T-helper 17 cell (primary cell): ENCODE measurements at regions not wholly inside any gene's neighbourhood (a gene's known extent, or its start where the extent isn't known, plus 50 kb on each side); places are given as distances from the start of the nearest gene placed in this dataset.

ENCODE experiments used
- ATAC-seq: fragments of 150-1000 bp; cut with Tn5 transposase; 2 replicates; pipeline ENCODE4 v1.10.0; 2021; ENCODE audit warnings: mild to moderate bottlenecking, moderate library complexity
- DNase-seq, 3 donors: peaks; one replicate each; pipeline versions ENCODE4 v3.0.0 to v3.0.0-alpha.2; 2020 to 2021
- H3K9me3 ChIP-seq: one replicate; pipeline ENCODE4 v1.7.0; 2013; ENCODE audit warnings: low read length, mild to moderate bottlenecking; ENCODE audit not compliant: control insufficient read depth, poor library complexity, severe bottlenecking
- H3K27ac Mint-ChIP-seq: one replicate; pipeline ENCODE4 v1.8.0; 2022; ENCODE audit warnings: mild to moderate bottlenecking, moderate library complexity, mixed read lengths
- H3K27me3 Mint-ChIP-seq: one replicate; pipeline ENCODE4 v1.8.0; 2022; ENCODE audit warnings: mixed read lengths
- H3K36me3 Mint-ChIP-seq: one replicate; pipeline ENCODE4 v1.8.0; 2022; ENCODE audit warnings: low read depth, mixed read lengths
- H3K4me1 Mint-ChIP-seq: one replicate; pipeline ENCODE4 v1.8.0; 2022; ENCODE audit warnings: mild to moderate bottlenecking, mixed read lengths
- H3K4me3 Mint-ChIP-seq: one replicate; pipeline ENCODE4 v1.8.0; 2022; ENCODE audit warnings: mild to moderate bottlenecking, moderate library complexity, mixed read lengths

DNA sequence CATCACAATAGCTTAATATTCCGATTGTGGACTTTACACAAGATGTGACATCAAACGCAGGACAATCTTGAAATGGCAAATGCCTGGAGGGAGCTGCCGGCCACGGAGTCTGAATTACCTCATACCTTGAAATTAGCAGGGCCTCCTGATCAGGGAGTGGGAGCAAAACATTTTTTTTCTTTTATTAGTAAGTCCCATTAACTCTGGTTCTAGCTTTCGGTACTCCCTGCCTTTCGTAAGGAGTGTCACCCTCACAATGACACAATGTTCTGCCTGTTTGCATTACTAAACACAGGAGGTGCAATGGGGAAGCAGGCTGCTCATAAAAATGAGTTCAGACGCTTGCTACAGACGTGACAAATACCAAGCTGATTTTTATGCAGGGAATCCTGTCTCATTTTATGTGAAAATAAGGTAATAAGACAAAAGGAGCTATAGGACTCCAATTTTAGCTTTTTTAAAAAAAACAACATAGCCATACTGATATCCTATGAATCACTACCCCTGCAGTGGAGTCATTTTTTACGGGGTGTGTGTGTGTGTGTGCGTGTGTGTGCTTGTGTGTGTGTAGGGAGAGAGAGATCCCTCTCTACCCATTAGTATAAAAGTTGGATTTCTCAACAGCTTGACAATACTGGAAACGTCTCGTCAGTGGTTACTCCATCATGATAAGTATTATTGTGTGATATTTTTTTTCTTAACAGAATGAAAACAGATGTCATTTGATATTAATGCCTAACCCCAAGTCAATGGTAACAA lies 205.1 kb upstream of the RUNX1 start:
- Mint-ChIP-seq H3K27me3 (peaks cover 6% of the 10 kb centered on the region), H3K27ac (no peak overlapping the region), H3K4me3 (no peak overlapping the region), H3K36me3 (no peaks in the 10 kb centered on the region), H3K4me1 (no peaks in the 10 kb centered on the region)
- DNase-seq (no peak), ATAC-seq (no peak)
- no peaks in the 10 kb centered on the region for H3K9me3 ChIP-seq

DNA sequence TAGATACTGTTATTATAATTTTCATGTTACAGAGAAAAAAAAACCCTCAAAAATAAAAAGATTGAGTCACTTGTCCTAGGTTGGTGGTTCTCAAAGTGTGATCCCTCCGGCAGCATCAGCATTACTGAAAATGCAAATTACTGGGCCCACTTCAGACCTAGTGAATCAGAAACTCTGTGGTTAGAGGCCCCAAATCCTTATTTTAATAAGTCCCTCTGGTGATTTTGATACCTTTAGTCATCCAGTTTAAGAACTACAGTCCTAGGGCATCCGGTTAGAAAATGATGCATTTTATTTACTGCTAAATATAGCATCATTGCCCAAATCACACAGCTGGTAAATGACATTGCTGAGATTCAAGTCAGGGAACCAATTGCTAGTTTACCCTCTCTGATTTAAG lies 203.7 kb upstream of the RUNX1 start:
- no peaks in the 10 kb centered on the region for H3K36me3 Mint-ChIP-seq
- H3K4me3 Mint-ChIP-seq, result no peak overlapping the region
- H3K4me1 Mint-ChIP-seq, result no peaks in the 10 kb centered on the region
- ATAC-seq (no peak), DNase-seq (no peak)
- peaks cover 6% of the 10 kb centered on the region for H3K27me3 Mint-ChIP-seq
- no peak overlapping the region for H3K27ac Mint-ChIP-seq
- H3K9me3 ChIP-seq, result no peaks in the 10 kb centered on the region

DNA sequence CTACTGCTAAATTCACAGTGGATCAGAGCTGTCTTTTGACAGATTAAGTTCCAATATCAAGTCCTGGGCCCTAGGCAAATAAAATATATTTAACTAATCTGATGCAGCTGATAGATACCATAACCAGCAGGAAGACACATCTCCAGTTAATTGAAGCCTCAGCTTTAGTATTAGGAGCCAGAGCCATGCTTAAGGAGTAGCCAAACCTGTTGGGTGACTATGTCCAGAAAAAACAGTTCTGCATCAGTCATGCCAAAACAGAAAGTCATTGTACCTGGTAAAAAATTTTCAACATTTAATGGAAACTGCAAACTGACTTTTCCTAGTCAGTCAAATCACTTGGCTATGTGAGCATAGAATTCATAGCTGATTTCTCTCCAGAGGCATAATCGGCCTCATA lies 200.5 kb upstream of the RUNX1 start:
- no peaks in the 10 kb centered on the region for H3K9me3 ChIP-seq

DNA sequence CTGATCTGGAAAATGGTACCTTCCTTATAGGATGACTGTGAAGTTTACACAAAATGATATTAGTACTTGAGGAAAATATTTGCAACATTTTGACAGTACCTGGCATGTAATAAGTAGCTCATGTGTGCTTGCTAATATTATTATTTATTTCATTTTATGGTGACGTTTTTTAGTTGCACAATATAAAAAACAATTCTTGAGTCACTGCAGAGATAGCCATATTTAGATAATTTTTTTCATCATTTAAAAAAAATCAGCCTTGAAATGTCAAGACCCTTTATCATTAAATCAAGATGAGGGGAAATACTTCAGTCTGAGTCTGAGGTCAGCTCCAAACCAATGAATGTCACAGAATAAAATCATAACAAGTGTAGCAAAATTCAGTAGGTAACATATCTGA lies 196.8 kb upstream of the RUNX1 start:
- Mint-ChIP-seq H3K27ac (no peak overlapping the region), H3K36me3 (no peaks in the 10 kb centered on the region), H3K27me3 (peaks cover 19% of the 10 kb centered on the region), H3K4me1 (peaks cover 3% of the 10 kb centered on the region), H3K4me3 (no peak overlapping the region)
- H3K9me3 ChIP-seq, result no peaks in the 10 kb centered on the region
- ATAC-seq, result no peak
- no peak for DNase-seq

More for the DNA sequence above, 200.5 kb upstream of the RUNX1 start:
- no peak overlapping the region for H3K27ac Mint-ChIP-seq
- H3K36me3 Mint-ChIP-seq, result no peaks in the 10 kb centered on the region
- no peak for DNase-seq
- no peaks in the 10 kb centered on the region for H3K4me1 Mint-ChIP-seq
- no peak overlapping the region for H3K4me3 Mint-ChIP-seq
- peaks cover 11% of the 10 kb centered on the region for H3K27me3 Mint-ChIP-seq
- no peak for ATAC-seq

DNA sequence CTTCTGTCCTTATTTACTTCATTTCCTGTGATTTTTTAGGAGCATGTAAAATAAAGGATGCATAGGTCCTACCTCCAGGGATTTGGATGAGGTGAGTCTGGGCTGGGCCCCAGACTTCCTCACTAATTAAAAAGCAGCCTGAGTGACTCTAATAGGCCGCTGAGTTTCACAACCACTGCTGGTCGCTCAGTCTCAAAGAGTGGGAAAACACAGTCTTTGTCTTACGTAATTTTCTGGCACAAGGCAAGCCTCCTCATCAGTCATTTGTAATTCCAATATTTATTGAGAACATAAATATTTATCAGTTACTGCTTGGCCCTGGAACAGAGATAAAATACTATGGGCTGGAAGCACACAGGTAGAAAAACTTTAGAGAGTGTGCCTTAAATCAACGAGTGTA lies 195.4 kb upstream of the RUNX1 start:
- H3K36me3 Mint-ChIP-seq, result no peaks in the 10 kb centered on the region
- peaks cover 3% of the 10 kb centered on the region for H3K4me1 Mint-ChIP-seq
- H3K9me3 ChIP-seq, result no peaks in the 10 kb centered on the region
- DNase-seq, result no peak
- H3K4me3 Mint-ChIP-seq, result no peak overlapping the region
- H3K27me3 Mint-ChIP-seq, result peaks cover 19% of the 10 kb centered on the region
- no peak overlapping the region for H3K27ac Mint-ChIP-seq
- ATAC-seq, result no peak

DNA sequence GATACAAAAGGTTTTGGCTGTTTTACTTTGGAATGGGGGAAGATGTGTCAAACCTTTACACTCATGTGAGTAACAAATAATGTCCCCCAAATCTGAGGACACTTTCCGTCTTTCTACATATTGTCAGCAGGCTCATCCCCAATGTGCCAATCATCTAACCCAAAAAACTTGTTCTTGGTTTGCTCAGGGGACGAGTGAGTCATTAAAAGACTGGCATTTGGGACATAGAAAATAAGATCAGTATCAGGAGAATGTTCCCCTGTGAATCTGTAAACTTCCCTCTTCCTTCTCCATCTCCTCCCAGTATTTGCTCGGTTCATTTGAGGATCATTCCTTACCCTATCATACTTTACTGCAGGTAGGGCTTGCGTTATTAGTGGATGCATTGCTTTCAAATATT lies 194.1 kb upstream of the RUNX1 start:
- no peak overlapping the region for H3K4me3 Mint-ChIP-seq
- H3K36me3 Mint-ChIP-seq, result peaks cover 1% of the 10 kb centered on the region
- no peaks in the 10 kb centered on the region for H3K9me3 ChIP-seq
- no peak for ATAC-seq
- no peak overlapping the region for H3K27ac Mint-ChIP-seq
- peaks cover 3% of the 10 kb centered on the region for H3K4me1 Mint-ChIP-seq
- peaks cover 19% of the 10 kb centered on the region for H3K27me3 Mint-ChIP-seq
- DNase-seq, result no peak

DNA sequence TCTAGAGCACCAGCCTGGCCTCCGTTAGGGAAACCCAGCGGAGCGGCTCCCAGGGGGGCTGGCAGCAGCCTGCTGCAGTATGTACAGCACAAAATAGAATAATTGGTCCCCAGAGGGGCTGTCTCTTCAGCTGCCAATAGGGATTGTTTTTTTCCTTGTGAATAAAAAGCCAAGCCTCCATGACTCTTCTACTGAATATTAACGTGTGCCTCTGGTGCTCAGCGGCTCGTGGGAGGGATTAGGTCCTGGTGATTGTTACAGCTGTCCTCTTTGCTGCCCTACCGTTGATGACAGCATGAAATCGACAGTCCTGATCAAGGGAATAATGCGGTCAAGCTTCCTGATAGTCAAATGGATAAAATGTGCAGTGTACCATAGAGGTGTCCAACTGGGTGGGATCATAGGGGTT lies 190.7 kb upstream of the RUNX1 start:
- H3K27me3 Mint-ChIP-seq, result peaks cover 8% of the 10 kb centered on the region
- no peak overlapping the region for H3K4me3 Mint-ChIP-seq
- H3K9me3 ChIP-seq, result no peaks in the 10 kb centered on the region
- H3K4me1 Mint-ChIP-seq, result peaks cover 3% of the 10 kb centered on the region
- DNase-seq (no peak), ATAC-seq (no peak)
- no peak overlapping the region for H3K27ac Mint-ChIP-seq
- peaks cover 2% of the 10 kb centered on the region for H3K36me3 Mint-ChIP-seq

DNA sequence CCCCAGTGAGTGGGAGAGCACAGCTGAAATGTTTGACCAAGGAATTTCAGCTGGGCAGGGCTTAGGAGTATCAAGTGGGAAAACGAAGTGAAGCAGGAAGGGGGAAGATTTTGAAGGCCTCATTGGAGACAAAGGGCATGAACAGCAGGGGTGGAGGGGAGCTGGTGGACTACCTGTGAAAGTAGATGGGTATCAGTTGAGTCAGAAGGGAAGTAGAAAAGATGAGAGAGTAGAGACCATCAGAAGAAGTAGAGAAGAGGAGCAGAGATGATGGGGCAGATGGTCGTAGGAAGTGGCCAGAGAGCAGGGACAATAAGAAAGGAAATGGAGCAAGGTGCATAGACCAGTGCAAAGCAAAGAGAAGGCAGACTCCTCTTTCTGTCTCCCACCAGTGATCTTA lies 189.0 kb upstream of the RUNX1 start:
- ATAC-seq (no peak), DNase-seq (no peak)
- Mint-ChIP-seq H3K27ac (no peak overlapping the region), H3K4me1 (peaks cover 3% of the 10 kb centered on the region), H3K4me3 (no peak overlapping the region), H3K27me3 (peaks cover 8% of the 10 kb centered on the region), H3K36me3 (peaks cover 2% of the 10 kb centered on the region)
- no peaks in the 10 kb centered on the region for H3K9me3 ChIP-seq

DNA sequence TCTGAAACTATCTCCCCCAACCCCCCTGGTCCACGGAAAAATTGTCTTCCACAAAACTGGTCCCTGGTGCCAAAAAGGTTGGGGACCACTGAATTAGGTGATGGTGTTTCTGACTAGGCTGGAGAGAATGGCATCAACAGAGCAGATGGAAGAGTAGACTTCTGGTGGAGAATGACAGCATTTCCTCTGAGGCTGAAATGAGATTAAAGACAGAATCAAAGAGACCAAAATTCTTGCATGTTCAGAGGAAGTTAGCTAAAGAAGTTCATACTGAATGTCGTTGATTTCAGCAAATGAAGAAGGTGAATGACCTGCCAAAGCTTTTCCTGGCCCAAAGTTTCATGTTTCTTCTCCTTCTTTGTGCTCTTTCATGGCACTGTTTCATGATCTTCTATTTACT lies 188.2 kb upstream of the RUNX1 start:
- H3K9me3 ChIP-seq, result no peaks in the 10 kb centered on the region
- Mint-ChIP-seq H3K4me1 (peaks cover 3% of the 10 kb centered on the region), H3K27me3 (peaks cover 8% of the 10 kb centered on the region), H3K4me3 (no peak overlapping the region), H3K27ac (no peak overlapping the region), H3K36me3 (peaks cover 2% of the 10 kb centered on the region)
- no peak for ATAC-seq
- DNase-seq, result no peak

DNA sequence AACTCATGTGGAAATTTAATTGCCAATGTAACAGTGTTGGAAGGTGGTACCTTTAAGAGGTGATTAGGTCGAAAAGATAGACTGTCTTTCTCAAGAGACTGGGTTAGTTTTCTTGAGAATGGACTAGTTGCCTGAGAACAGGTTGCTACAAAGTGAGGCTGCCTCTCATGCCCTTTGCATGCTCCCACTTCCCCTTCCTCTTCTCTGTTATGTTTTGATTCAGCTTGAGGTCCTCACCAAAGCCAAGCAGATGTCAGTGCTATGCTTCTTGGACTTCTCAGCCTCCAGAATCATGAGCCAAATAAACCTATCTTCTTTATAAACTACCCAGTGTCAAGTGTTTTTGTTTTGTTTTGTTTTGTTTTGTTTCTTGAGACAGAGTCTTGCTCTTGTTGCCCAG lies 187.0 kb upstream of the RUNX1 start:
- Mint-ChIP-seq H3K4me1 (no peaks in the 10 kb centered on the region), H3K36me3 (peaks cover 2% of the 10 kb centered on the region), H3K27ac (no peak overlapping the region), H3K4me3 (no peak overlapping the region), H3K27me3 (no peaks in the 10 kb centered on the region)
- H3K9me3 ChIP-seq, result no peaks in the 10 kb centered on the region
- DNase-seq (no peak), ATAC-seq (no peak)

DNA sequence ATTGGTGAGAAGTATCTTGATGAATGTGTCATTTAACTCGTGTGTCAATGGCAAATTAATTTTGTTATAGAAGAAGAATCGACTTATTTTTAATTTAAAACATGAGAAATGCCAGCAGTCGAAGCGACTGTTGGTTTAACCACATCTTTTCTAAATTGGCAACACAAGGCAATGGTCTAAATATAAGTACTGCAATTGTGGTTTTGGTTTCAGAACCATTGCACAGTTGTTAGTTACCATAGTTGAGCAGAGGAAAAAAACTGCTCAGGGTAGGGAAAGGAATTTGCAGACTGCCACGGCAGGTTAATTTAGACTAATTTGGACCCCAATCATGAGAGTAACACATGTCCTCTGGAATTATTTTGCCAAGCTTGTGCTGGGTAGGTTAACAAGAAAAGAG lies 185.6 kb upstream of the RUNX1 start:
- no peak for DNase-seq
- peaks cover 2% of the 10 kb centered on the region for H3K36me3 Mint-ChIP-seq
- H3K4me1 Mint-ChIP-seq, result no peaks in the 10 kb centered on the region
- H3K27ac Mint-ChIP-seq, result no peak overlapping the region
- no peak overlapping the region for H3K4me3 Mint-ChIP-seq
- no peaks in the 10 kb centered on the region for H3K27me3 Mint-ChIP-seq
- ATAC-seq, result no peak
- H3K9me3 ChIP-seq, result no peaks in the 10 kb centered on the region

DNA sequence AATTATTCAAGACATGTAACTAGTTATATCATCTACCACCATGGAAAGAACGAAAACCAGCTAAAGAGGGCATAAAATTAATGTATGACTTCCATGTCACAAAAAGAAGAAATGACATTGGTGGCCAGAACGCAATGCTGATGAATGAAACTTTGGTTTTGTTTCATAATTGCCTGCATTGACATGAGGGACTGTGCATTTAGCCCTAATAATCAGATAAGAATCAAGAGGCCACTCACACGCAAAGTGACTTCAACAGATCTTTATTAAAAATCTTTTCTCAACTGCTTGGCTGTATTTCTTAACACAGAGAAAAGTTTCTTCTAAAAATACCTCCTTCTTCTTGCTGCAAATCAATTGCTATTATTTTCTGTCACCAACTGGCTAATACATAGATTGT lies 184.7 kb upstream of the RUNX1 start:
- no peaks in the 10 kb centered on the region for H3K4me1 Mint-ChIP-seq
- H3K4me3 Mint-ChIP-seq, result no peak overlapping the region
- H3K27ac Mint-ChIP-seq, result no peak overlapping the region
- peaks cover 2% of the 10 kb centered on the region for H3K36me3 Mint-ChIP-seq
- no peaks in the 10 kb centered on the region for H3K9me3 ChIP-seq
- DNase-seq (no peak), ATAC-seq (no peak)
- H3K27me3 Mint-ChIP-seq, result no peaks in the 10 kb centered on the region

DNA sequence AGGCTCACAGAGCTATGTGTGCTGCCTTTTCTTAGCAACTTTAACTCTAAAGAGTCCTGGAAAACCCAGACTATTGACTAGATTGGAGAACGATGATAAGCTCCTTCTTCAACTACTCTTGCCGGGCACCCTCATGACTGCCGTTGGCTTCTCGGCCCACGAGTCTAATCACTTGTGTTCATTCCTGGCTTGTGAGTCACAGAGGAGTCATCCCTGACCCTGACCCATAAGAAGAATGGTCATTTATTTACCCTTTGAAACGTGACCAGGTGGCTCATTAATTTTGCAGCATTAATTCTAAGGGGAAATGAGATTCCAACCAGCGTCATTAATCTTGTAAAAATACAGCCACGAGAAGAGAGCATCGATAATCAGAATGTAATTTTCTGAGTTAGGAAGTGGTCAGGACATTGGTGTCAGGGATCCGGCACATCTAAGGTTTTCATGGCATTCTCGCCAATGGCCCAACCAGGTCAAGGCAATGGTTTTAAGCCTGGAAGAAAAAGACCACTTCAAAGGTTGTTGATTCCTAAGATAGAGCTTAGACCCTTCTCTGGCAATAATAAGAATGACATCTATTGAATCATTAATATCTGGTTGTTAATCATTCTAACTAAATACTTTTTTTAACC lies 183.6 kb upstream of the RUNX1 start:
- H3K27ac Mint-ChIP-seq, result no peak overlapping the region
- no peak overlapping the region for H3K4me3 Mint-ChIP-seq
- ATAC-seq (no peak), DNase-seq (no peak)
- peaks cover 3% of the 10 kb centered on the region for H3K4me1 Mint-ChIP-seq
- no peaks in the 10 kb centered on the region for H3K36me3 Mint-ChIP-seq
- no peaks in the 10 kb centered on the region for H3K9me3 ChIP-seq
- no peaks in the 10 kb centered on the region for H3K27me3 Mint-ChIP-seq

DNA sequence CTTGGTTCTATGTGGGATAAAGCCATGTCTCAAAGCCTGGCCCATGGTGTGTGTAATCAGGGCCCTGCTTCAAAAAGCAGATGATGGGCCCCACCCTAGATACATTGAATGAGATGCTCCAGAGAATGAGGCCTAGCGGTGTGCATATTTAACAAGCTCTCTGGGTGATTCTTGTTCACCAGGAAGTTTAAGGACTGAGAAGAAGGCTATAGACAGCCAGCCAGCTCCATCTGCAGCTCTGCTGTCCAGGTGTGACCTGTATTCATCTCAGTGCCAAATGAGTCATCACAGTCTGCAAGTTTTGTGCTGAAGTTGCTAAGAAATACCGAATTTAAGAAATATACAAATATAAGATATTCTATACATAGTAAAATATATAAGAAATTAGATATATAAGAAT lies 182.0 kb upstream of the RUNX1 start:
- Mint-ChIP-seq H3K27ac (no peak overlapping the region), H3K27me3 (no peaks in the 10 kb centered on the region), H3K4me1 (peaks cover 15% of the 10 kb centered on the region), H3K4me3 (no peak overlapping the region), H3K36me3 (no peaks in the 10 kb centered on the region)
- H3K9me3 ChIP-seq, result no peaks in the 10 kb centered on the region
- ATAC-seq (no peak), DNase-seq (no peak)
